ENCODE measurements at regions not wholly inside any gene's neighbourhood (a gene's known extent, or its start where the extent isn't known, plus 50 kb on each side); places are given as distances from the start of the nearest gene placed in this dataset.

DNA sequence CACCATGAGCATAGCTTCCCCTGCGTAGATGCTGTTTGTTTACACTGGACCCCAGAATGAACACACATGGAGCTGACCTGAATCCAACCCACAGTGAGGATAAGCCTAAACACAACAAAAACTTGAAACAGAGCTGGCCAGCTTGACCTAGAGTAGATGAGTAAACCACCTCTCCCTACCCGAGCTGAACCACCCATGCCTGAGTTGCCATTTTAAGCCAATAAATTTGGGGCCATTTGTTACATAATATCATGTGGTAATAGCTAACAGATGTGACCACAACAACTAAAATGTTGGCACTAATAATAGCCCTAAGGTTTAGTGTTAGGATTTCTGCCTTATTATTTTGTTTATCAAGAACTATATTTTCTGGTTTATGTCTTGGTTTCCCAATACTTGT is 103.2 kb upstream of the GRIK2 start:
- ChIA-PET POLR2A (interaction anchor here (0.7 kb wide), 1 partner anchor 1631 kb away, joined by 3 read pairs; no protein-coding TSS in a partner anchor), CTCF (interaction anchor here (0.6 kb wide), 1 partner anchor 1424 kb away, joined by 3 read pairs; no protein-coding TSS in a partner anchor)
- intact Hi-C loops (cut with micrococcal nuclease) = no loop called here
- no peak for DNase-seq (ENCODE audit: unreplicated experiment)
- TF ChIP-seq, protein P1, sequence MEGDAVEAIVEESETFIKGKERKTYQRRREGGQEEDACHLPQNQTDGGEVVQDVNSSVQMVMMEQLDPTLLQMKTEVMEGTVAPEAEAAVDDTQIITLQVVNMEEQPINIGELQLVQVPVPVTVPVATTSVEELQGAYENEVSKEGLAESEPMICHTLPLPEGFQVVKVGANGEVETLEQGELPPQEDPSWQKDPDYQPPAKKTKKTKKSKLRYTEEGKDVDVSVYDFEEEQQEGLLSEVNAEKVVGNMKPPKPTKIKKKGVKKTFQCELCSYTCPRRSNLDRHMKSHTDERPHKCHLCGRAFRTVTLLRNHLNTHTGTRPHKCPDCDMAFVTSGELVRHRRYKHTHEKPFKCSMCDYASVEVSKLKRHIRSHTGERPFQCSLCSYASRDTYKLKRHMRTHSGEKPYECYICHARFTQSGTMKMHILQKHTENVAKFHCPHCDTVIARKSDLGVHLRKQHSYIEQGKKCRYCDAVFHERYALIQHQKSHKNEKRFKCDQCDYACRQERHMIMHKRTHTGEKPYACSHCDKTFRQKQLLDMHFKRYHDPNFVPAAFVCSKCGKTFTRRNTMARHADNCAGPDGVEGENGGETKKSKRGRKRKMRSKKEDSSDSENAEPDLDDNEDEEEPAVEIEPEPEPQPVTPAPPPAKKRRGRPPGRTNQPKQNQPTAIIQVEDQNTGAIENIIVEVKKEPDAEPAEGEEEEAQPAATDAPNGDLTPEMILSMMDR (IDR thresholded peaks at IDR 0.05; ENCODE audit: unreplicated experiment) = no peak
- Mint-ChIP-seq H3K4me3 (ENCODE audit: unreplicated experiment) (no peak overlapping the region), H3K4me1 (ENCODE audit: insufficient read depth, unreplicated experiment) (peaks cover 13% of the 10 kb centered on the region), H3K36me3 (ENCODE audit: insufficient read depth, unreplicated experiment) (peaks cover 6% of the 10 kb centered on the region), H3K27ac (ENCODE audit: low read depth, unreplicated experiment) (no peak overlapping the region), H3K27me3 (ENCODE audit: insufficient read depth, unreplicated experiment) (no peaks in the 10 kb centered on the region), H3K9me3 (ENCODE audit: unreplicated experiment) (peaks cover 6% of the 10 kb centered on the region)
- no TSS peak for BruUV-seq (replicated peaks)

DNA sequence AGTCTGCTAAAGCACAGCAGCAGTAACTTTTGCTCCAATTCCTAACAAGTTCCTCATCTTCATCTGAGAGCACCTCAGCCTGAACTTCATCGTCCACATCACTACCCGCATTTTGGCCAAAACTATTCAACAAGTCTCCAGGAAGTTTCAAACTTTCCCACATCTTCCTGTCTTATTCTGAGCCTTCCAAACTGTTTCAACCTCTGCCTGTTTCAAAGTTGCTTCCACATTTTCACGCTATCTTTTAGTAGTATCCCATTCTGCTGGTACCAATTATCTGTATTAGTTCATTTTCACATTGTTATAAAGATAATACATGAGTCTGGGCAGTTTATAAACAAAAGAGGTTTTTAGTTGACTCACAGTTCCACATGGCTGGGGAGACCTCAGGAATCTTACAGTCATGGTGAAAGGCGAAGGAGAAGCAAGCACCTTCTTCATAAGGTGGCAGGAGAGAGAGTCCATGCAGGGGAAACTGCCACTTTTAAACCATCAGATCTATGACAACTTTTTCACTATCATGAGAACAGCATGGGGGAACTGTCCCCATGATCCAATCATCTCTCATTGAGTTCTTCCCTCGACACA is 99.4 kb upstream of the GRIK2 start:
- Mint-ChIP-seq H3K4me1 (ENCODE audit: insufficient read depth, unreplicated experiment) (peaks cover 13% of the 10 kb centered on the region), H3K9me3 (ENCODE audit: unreplicated experiment) (peaks cover 6% of the 10 kb centered on the region)
- no TSS peak for BruUV-seq (replicated peaks)

DNA sequence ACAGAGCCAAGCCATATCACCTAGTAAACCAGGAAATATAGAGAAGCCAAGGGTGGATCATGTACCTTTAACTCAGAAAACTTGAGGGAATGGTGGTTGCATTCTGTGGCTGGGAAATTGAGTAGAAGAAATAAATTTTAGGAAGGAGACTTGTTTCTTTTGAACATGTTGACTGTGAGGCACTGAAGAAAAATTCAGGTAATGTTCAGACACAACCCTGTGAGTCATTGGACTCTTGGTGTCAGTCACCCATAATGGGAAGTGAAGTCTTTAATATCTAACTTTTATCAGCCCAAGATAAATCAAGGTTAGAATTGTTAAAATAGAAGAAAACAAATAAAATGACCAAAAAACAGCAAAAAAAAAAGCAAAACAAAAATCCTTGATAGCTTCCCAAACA is 98.8 kb upstream of the GRIK2 start:
- H3K27me3 Mint-ChIP-seq (ENCODE audit: insufficient read depth, unreplicated experiment) = no peaks in the 10 kb centered on the region
- ChIA-PET CTCF (interaction anchor here (0.6 kb wide), 1 partner anchor 99 kb away, joined by 3 read pairs; the partner anchor contains the start of gene GRIK2), POLR2A (interaction anchor here (0.6 to 0.7 kb wide), 3 partner anchors 40 to 190 kb away, joined by 3 read pairs; no protein-coding TSS in a partner anchor)
- peaks cover 13% of the 10 kb centered on the region for H3K4me1 Mint-ChIP-seq (ENCODE audit: insufficient read depth, unreplicated experiment)
- BruUV-seq (replicated peaks) = no TSS peak
- DNase-seq (ENCODE audit: unreplicated experiment) = peak; percentile 39
- intact Hi-C loops (cut with micrococcal nuclease) = no loop called here
- H3K9me3 Mint-ChIP-seq (ENCODE audit: unreplicated experiment) = peaks cover 6% of the 10 kb centered on the region
- no peak overlapping the region for H3K4me3 Mint-ChIP-seq (ENCODE audit: unreplicated experiment)
- H3K36me3 Mint-ChIP-seq (ENCODE audit: insufficient read depth, unreplicated experiment) = no peaks in the 10 kb centered on the region
- TF ChIP-seq, protein P1 (IDR thresholded peaks at IDR 0.05; ENCODE audit: unreplicated experiment) = no peak
- H3K27ac Mint-ChIP-seq (ENCODE audit: low read depth, unreplicated experiment) = peak overlapping the region; percentile 82

More for the DNA sequence above, 99.4 kb upstream of the GRIK2 start:
- intact Hi-C loops (cut with micrococcal nuclease) = no loop called here
- ChIA-PET POLR2A (interaction anchor here (0.6 kb wide), 1 partner anchor 128 kb away, joined by 3 read pairs; no protein-coding TSS in a partner anchor), CTCF (no interaction called here)
- DNase-seq (ENCODE audit: unreplicated experiment) = no peak
- no peaks in the 10 kb centered on the region for H3K36me3 Mint-ChIP-seq (ENCODE audit: insufficient read depth, unreplicated experiment)
- no peaks in the 10 kb centered on the region for H3K27me3 Mint-ChIP-seq (ENCODE audit: insufficient read depth, unreplicated experiment)
- TF ChIP-seq, protein P1 (IDR thresholded peaks at IDR 0.05; ENCODE audit: unreplicated experiment) = no peak
- no peak overlapping the region for H3K4me3 Mint-ChIP-seq (ENCODE audit: unreplicated experiment)
- peak overlapping the region; percentile 82 for H3K27ac Mint-ChIP-seq (ENCODE audit: low read depth, unreplicated experiment)

DNA sequence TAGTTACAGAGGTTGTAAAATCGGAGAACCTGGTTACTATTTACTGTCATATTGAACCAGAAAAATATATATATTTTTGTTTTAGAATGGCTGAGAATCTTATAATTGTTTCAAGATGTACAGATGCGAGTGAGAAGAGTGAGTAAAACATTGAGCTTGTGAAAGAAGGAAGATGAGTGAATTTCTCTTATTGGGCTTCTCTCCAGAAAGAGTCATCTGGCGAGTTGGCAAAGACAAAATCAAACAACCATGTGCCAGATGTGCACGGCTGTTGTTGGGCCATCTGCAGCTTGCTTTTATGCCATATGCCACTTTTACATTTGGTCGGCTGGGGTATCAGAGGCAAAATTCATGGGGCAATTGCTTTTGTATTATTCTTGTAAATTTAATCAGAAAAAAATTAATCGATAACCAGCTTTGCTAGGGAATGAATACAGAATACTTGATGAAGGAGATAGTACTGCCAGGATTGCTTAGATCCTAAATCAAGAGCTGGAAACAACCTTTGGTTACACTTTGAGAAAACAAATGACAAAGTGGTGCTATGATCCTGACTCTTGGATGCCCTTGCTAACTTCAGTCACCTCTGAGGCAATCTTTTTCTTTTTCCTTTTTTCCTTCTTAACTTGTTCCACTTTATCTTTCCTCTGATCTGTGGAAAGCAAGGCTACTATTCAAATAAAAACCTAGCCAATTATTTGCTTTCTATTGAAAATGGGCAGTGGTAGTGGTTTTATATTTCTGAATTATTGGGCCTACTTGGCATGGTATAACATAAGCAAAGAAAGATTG is 97.1 kb upstream of the GRIK2 start:
- no peaks in the 10 kb centered on the region for H3K27me3 Mint-ChIP-seq (ENCODE audit: insufficient read depth, unreplicated experiment)
- H3K9me3 Mint-ChIP-seq (ENCODE audit: unreplicated experiment) = peaks cover 10% of the 10 kb centered on the region
- BruUV-seq (replicated peaks) = no TSS peak
- ChIA-PET POLR2A (no interaction called here), CTCF (no interaction called here)
- TF ChIP-seq, protein P1 (IDR thresholded peaks at IDR 0.05; ENCODE audit: unreplicated experiment) = no peak
- peaks cover 13% of the 10 kb centered on the region for H3K4me1 Mint-ChIP-seq (ENCODE audit: insufficient read depth, unreplicated experiment)
- H3K36me3 Mint-ChIP-seq (ENCODE audit: insufficient read depth, unreplicated experiment) = no peaks in the 10 kb centered on the region
- intact Hi-C loops (cut with micrococcal nuclease) = no loop called here
- peak overlapping the region; percentile 46 for H3K27ac Mint-ChIP-seq (ENCODE audit: low read depth, unreplicated experiment)
- peak overlapping the region; percentile 2 for H3K4me3 Mint-ChIP-seq (ENCODE audit: unreplicated experiment)
- DNase-seq (ENCODE audit: unreplicated experiment) = peak; percentile 53
